T-helper 1 cell treated with Interleukin-12 subunit alpha and Interleukin-12 subunit beta and Interleukin-4 antibody, amounts not matched to agents 30 ng/mL and 1 ng/mL, for 36 hours (primary cell): ENCODE measurements at regions not wholly inside any gene's neighbourhood (a gene's known extent, or its start where the extent isn't known, plus 50 kb on each side); places are given as distances from the start of the nearest gene placed in this dataset.
"Not testable (repeated sequence)": the region's sequence is repeated elsewhere in the genome, so short reads cannot be mapped to it uniquely, and the experiment has no call there.

Experiments
- intact Hi-C: fragments of 100-400 bp; cut with micrococcal nuclease; formaldehyde crosslinking; loops from one replicate; pipeline ENCODE4 v1.15.1; 2024

- intact Hi-C loops, result no loop called here
These were observed 119.4 kb upstream of the MIR17HG start for GRCh38 chr13:91228108-91228507.

GRCh38 chr13:91228940-91229339 is 118.5 kb upstream of the MIR17HG start:
- intact Hi-C loops, result no loop called here

- intact Hi-C loops, result no loop called here
These were observed 114.8 kb upstream of the MIR17HG start for GRCh38 chr13:91232716-91233115.

- intact Hi-C loops, result no loop called here
These were observed 114.2 kb upstream of the MIR17HG start for GRCh38 chr13:91233291-91233690.

GRCh38 chr13:91236182-91236581 is 111.3 kb upstream of the MIR17HG start:
- intact Hi-C loops, result no loop called here

GRCh38 chr13:91236921-91237320 is 110.6 kb upstream of the MIR17HG start:
- intact Hi-C loops, result no loop called here

- intact Hi-C loops, result no loop called here
These were observed 109.5 kb upstream of the MIR17HG start for GRCh38 chr13:91238036-91238435.

- intact Hi-C loops, result no loop called here
These were observed 107.1 kb upstream of the MIR17HG start for GRCh38 chr13:91240341-91240740.

GRCh38 chr13:91241221-91241933 is 106.1 kb upstream of the MIR17HG start:
- intact Hi-C loops, result no loop called here

GRCh38 chr13:91242652-91243051 is 104.8 kb upstream of the MIR17HG start:
- intact Hi-C loops, result no loop called here

GRCh38 chr13:91245288-91245687 is 102.2 kb upstream of the MIR17HG start:
- intact Hi-C loops, result loop anchor here (5.0 kb wide), 1 partner anchor 168 kb away; no protein-coding TSS in a partner anchor

GRCh38 chr13:91247768-91248167 is 99.7 kb upstream of the MIR17HG start:
- intact Hi-C loops, result loop anchor here (1.0 to 5.0 kb wide), 2 partner anchors 113 to 170 kb away; no protein-coding TSS in a partner anchor

- intact Hi-C loops, result loop anchor here (5.0 kb wide), 1 partner anchor 171 kb away; no protein-coding TSS in a partner anchor
These were observed 99.2 kb upstream of the MIR17HG start for GRCh38 chr13:91248249-91248648.

- intact Hi-C loops, result loop anchor here (5.0 kb wide), 1 partner anchor 172 kb away; no protein-coding TSS in a partner anchor
These were observed 98.1 kb upstream of the MIR17HG start for GRCh38 chr13:91249370-91249769.

- intact Hi-C loops, result loop anchor here (5.0 kb wide), 1 partner anchor 173 kb away; no protein-coding TSS in a partner anchor
These were observed 97.6 kb upstream of the MIR17HG start for GRCh38 chr13:91249861-91250260.

- intact Hi-C loops, result not testable (repeated sequence)
These were observed 95.9 kb upstream of the MIR17HG start for GRCh38 chr13:91251573-91251972.

GRCh38 chr13:91264484-91264883 is 83.0 kb upstream of the MIR17HG start:
- intact Hi-C loops, result no loop called here

GRCh38 chr13:91269237-91269636 is 78.2 kb upstream of the MIR17HG start:
- intact Hi-C loops, result no loop called here

GRCh38 chr13:91270031-91270430 is 77.5 kb upstream of the MIR17HG start:
- intact Hi-C loops, result no loop called here

GRCh38 chr13:91272235-91272777 is 75.2 kb upstream of the MIR17HG start:
- intact Hi-C loops, result no loop called here

GRCh38 chr13:91273675-91274074 is 73.8 kb upstream of the MIR17HG start:
- intact Hi-C loops, result no loop called here

GRCh38 chr13:91277013-91277676 is 70.3 kb upstream of the MIR17HG start:
- intact Hi-C loops, result no loop called here
